ENCODE measurements at regions not wholly inside any gene's neighbourhood (a gene's known extent, or its start where the extent isn't known, plus 50 kb on each side); places are given as distances from the start of the nearest gene placed in this dataset.

DNA sequence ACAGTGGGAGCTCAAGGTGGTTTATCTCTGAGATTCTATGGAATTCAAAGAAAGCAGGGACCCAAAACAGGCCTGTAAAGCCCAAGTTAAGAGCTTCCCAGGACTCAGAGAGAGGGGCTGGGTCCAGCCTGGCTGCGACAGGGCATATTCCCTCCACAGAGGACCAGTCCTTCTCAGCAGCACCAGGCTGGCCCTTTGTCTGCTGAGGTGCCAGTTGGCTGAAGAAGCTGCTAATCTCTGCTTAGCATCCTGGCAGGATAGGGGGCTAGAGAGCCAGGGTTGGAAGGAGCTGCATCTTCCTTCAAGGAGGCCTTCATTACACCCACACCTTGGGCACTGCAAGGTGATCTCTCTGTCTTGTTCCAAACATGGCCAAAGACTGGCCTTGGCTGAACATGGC, 68.3 kb upstream of the TUNAR start:
- Histone ChIP-seq H3F3A (replicated peaks; ENCODE audit: insufficient read depth) (no peaks in the 10 kb centered on the region), H4K20me1 (ENCODE audit: insufficient read depth) (no peaks in the 10 kb centered on the region), H3K4me3 (ENCODE audit: low read depth in 2 of 2, low read length in 1 of 2) (no peak overlapping the region), H3K9me3 (peaks cover 4% of the 10 kb centered on the region; the same call in 1 of the 2 replicates), H3K4me2 (no peak overlapping the region), H3K79me2 (ENCODE audit: insufficient read depth) (no peaks in the 10 kb centered on the region), H3K27ac (ENCODE audit: low read depth in 2 of 2, low read length in 1 of 2) (no peak overlapping the region), H3K9ac (no peak overlapping the region), H2AFZ (ENCODE audit: low read depth) (no peak overlapping the region), H3K9me2 (no peaks in the 10 kb centered on the region), H3K36me3 (replicated peaks in 1 of 2; ENCODE audit: control insufficient read depth in 1 of 2, insufficient read depth in 2 of 2, low read length in 1 of 2) (no peaks in the 10 kb centered on the region), H3K4me1 (ENCODE audit: control insufficient read depth in 1 of 2, insufficient read depth in 2 of 2, low read depth in 1 of 2, low read length in 1 of 2) (no peaks in the 10 kb centered on the region), H3K27me3 (ENCODE audit: insufficient read depth) (no peaks in the 10 kb centered on the region)
- WGBS (ENCODE audit: low lambda C conversion rate), result no CpG with 5 or more reads among the region's 1 CpG
- TF ChIP-seq SMC3 (IDR thresholded peaks at IDR 0.05; ENCODE audit: low read depth, low read length), result no peak
- TF ChIP-seq RFX5 (IDR thresholded peaks at IDR 0.05; ENCODE audit: low read length), result no peak
- TF ChIP-seq TCF12 (IDR thresholded peaks at IDR 0.05), result no peak
- no peak for TF ChIP-seq FOXJ3 (CRISPR knock-in tag; IDR thresholded peaks at IDR 0.05)
- TF ChIP-seq, protein P1, sequence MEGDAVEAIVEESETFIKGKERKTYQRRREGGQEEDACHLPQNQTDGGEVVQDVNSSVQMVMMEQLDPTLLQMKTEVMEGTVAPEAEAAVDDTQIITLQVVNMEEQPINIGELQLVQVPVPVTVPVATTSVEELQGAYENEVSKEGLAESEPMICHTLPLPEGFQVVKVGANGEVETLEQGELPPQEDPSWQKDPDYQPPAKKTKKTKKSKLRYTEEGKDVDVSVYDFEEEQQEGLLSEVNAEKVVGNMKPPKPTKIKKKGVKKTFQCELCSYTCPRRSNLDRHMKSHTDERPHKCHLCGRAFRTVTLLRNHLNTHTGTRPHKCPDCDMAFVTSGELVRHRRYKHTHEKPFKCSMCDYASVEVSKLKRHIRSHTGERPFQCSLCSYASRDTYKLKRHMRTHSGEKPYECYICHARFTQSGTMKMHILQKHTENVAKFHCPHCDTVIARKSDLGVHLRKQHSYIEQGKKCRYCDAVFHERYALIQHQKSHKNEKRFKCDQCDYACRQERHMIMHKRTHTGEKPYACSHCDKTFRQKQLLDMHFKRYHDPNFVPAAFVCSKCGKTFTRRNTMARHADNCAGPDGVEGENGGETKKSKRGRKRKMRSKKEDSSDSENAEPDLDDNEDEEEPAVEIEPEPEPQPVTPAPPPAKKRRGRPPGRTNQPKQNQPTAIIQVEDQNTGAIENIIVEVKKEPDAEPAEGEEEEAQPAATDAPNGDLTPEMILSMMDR (IDR thresholded peaks at IDR 0.05), result no peak
- TF ChIP-seq, protein P2, sequence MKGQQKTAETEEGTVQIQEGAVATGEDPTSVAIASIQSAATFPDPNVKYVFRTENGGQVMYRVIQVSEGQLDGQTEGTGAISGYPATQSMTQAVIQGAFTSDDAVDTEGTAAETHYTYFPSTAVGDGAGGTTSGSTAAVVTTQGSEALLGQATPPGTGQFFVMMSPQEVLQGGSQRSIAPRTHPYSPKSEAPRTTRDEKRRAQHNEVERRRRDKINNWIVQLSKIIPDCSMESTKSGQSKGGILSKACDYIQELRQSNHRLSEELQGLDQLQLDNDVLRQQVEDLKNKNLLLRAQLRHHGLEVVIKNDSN (IDR thresholded peaks at IDR 0.05; ENCODE audit: borderline replicate concordance, low read depth), result no peak
- ChIA-PET POLR2A (no interaction called here), CTCF (interaction anchor here (1.7 kb wide), 1 partner anchor 34 kb away, joined by 6 read pairs; no protein-coding TSS in a partner anchor)
- DNase-seq, result no peak

- CTCF ChIA-PET, result no interaction called here
- Histone ChIP-seq H3K9me2 (no peaks in the 10 kb centered on the region), H3K4me1 (ENCODE audit: control insufficient read depth in 1 of 2, insufficient read depth in 2 of 2, low read depth in 1 of 2, low read length in 1 of 2) (no peaks in the 10 kb centered on the region), H3K9me3 (no peaks in the 10 kb centered on the region), H3K27ac (ENCODE audit: low read depth in 2 of 2, low read length in 1 of 2) (no peak overlapping the region), H2AFZ (ENCODE audit: low read depth) (no peak overlapping the region), H3K4me2 (no peak overlapping the region), H3K79me2 (ENCODE audit: insufficient read depth) (no peaks in the 10 kb centered on the region), H3K4me3 (ENCODE audit: low read depth in 2 of 2, low read length in 1 of 2) (no peak overlapping the region), H3F3A (replicated peaks; ENCODE audit: insufficient read depth) (no peaks in the 10 kb centered on the region), H3K36me3 (replicated peaks in 1 of 2; ENCODE audit: control insufficient read depth in 1 of 2, insufficient read depth in 2 of 2, low read length in 1 of 2) (no peaks in the 10 kb centered on the region), H4K20me1 (ENCODE audit: insufficient read depth) (no peaks in the 10 kb centered on the region), H3K27me3 (ENCODE audit: insufficient read depth) (no peaks in the 10 kb centered on the region), H3K9ac (no peak overlapping the region)
- no peak for DNase-seq
- WGBS (ENCODE audit: low lambda C conversion rate), result 31% methylated on average over 5 of the region's 5 CpGs
- POLR2A ChIA-PET, result no interaction called here
- no peak for TF ChIP-seq GATA2 (CRISPR knock-in tag; IDR thresholded peaks at IDR 0.05)
- TF ChIP-seq EZH2phosphoT487 (IDR thresholded peaks at IDR 0.05; ENCODE audit: borderline replicate concordance, low read depth), result no peak
- TF ChIP-seq TEAD4 (IDR thresholded peaks at IDR 0.05; ENCODE audit: borderline replicate concordance, insufficient read depth), result no peak
- no peak for TF ChIP-seq JUND (IDR thresholded peaks at IDR 0.05)
- no peak for TF ChIP-seq NRF1 (IDR thresholded peaks at IDR 0.05; ENCODE audit: low read depth, low read length)
- TF ChIP-seq, protein P3, sequence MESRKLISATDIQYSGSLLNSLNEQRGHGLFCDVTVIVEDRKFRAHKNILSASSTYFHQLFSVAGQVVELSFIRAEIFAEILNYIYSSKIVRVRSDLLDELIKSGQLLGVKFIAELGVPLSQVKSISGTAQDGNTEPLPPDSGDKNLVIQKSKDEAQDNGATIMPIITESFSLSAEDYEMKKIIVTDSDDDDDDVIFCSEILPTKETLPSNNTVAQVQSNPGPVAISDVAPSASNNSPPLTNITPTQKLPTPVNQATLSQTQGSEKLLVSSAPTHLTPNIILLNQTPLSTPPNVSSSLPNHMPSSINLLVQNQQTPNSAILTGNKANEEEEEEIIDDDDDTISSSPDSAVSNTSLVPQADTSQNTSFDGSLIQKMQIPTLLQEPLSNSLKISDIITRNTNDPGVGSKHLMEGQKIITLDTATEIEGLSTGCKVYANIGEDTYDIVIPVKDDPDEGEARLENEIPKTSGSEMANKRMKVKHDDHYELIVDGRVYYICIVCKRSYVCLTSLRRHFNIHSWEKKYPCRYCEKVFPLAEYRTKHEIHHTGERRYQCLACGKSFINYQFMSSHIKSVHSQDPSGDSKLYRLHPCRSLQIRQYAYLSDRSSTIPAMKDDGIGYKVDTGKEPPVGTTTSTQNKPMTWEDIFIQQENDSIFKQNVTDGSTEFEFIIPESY (IDR thresholded peaks at IDR 0.05; ENCODE audit: borderline replicate concordance, low read depth), result no peak
- TF ChIP-seq, protein P4, sequence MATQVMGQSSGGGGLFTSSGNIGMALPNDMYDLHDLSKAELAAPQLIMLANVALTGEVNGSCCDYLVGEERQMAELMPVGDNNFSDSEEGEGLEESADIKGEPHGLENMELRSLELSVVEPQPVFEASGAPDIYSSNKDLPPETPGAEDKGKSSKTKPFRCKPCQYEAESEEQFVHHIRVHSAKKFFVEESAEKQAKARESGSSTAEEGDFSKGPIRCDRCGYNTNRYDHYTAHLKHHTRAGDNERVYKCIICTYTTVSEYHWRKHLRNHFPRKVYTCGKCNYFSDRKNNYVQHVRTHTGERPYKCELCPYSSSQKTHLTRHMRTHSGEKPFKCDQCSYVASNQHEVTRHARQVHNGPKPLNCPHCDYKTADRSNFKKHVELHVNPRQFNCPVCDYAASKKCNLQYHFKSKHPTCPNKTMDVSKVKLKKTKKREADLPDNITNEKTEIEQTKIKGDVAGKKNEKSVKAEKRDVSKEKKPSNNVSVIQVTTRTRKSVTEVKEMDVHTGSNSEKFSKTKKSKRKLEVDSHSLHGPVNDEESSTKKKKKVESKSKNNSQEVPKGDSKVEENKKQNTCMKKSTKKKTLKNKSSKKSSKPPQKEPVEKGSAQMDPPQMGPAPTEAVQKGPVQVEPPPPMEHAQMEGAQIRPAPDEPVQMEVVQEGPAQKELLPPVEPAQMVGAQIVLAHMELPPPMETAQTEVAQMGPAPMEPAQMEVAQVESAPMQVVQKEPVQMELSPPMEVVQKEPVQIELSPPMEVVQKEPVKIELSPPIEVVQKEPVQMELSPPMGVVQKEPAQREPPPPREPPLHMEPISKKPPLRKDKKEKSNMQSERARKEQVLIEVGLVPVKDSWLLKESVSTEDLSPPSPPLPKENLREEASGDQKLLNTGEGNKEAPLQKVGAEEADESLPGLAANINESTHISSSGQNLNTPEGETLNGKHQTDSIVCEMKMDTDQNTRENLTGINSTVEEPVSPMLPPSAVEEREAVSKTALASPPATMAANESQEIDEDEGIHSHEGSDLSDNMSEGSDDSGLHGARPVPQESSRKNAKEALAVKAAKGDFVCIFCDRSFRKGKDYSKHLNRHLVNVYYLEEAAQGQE (IDR thresholded peaks at IDR 0.05; ENCODE audit: low read depth, low read length), result no peak
- TF ChIP-seq RFX5 (IDR thresholded peaks at IDR 0.05; ENCODE audit: low read length), result no peak
- TF ChIP-seq MAX (IDR thresholded peaks at IDR 0.05; ENCODE audit: low read depth), result no peak
- TF ChIP-seq FOSL2 (IDR thresholded peaks at IDR 0.05; ENCODE audit: borderline replicate concordance, low read depth), result no peak
- no peak for TF ChIP-seq POLR2AphosphoS5 (IDR thresholded peaks at IDR 0.05; ENCODE audit: low read depth, low read length)
- TF ChIP-seq ELF1 (IDR thresholded peaks at IDR 0.05), result no peak
- TF ChIP-seq RCOR1 (IDR thresholded peaks at IDR 0.05; ENCODE audit: low read length), result no peak
- TF ChIP-seq TAF1 (IDR thresholded peaks at IDR 0.05; ENCODE audit: borderline replicate concordance, low read depth, low read length), result no peak
- TF ChIP-seq MXI1 (IDR thresholded peaks at IDR 0.05; ENCODE audit: low read depth, low read length), result no peak
- TF ChIP-seq SMC3 (IDR thresholded peaks at IDR 0.05; ENCODE audit: low read depth, low read length), result no peak
- no peak for TF ChIP-seq FOXM1 (IDR thresholded peaks at IDR 0.05; ENCODE audit: low read depth)
- no peak for TF ChIP-seq YY1 (IDR thresholded peaks at IDR 0.05; ENCODE audit: low read depth)
Observed at GRCh38 chr14:95796788-95797187, 79.8 kb upstream of the TUNAR start.
